SK-N-SH (cell line): ENCODE measurements at regions not wholly inside any gene's neighbourhood (a gene's known extent, or its start where the extent isn't known, plus 50 kb on each side); places are given as distances from the start of the nearest gene placed in this dataset.

ENCODE experiments used
- CTCF ChIA-PET: fragments of 300-600, 350-600 bp; formaldehyde crosslinking; extraction: SDS; loops from one replicate; lab custom pipeline; 2021; lab: Yijun Ruan, JAX
- POLR2A ChIA-PET: fragments of 350-600 bp; sonication (Branson Sonifier 250); formaldehyde crosslinking; extraction: SDS; loops from one replicate; lab custom pipeline; 2020; ENCODE audit warnings: antibody characterized with exemption, inconsistent platforms; lab: Yijun Ruan, JAX
- DNase-seq: peaks from one replicate; pipeline ENCODE4 v3.0.0; 2012
- H2AFZ ChIP-seq: fragments of 200-600 bp; sonication (generic); 2 replicates; pipeline ENCODE4 v1.8.1; 2016; ENCODE audit warnings: antibody characterized with exemption, mild to moderate bottlenecking, low read depth
- H3F3A ChIP-seq: fragments of 200-600 bp; sonication (generic); replicated peaks from 2 replicates; pipeline ENCODE3; 2016; ENCODE audit warnings: antibody characterized with exemption, mild to moderate bottlenecking; ENCODE audit not compliant: insufficient read depth
- H3K27ac ChIP-seq, 2 experiments: fragments of 200-500 bp in 1 of 2; fragments of 200-600 bp in 1 of 2; sonication (Bioruptor generic) in 1 of 2; sonication (generic), shearing (Covaris generic) in 1 of 2; 2 replicates each; pipeline versions ENCODE4 v1.5.1 to v1.6.1; 2014 to 2016; ENCODE audit warnings: low read depth in 2 of 2, inconsistent platforms in 1 of 2, low read length in 1 of 2, mild to moderate bottlenecking in 1 of 2, mixed read lengths in 1 of 2
- H3K27me3 ChIP-seq: fragments of 200-600 bp; sonication (generic), shearing (Covaris generic); 2 replicates; pipeline ENCODE4 v1.6.1; 2016; ENCODE audit warnings: mixed run types; ENCODE audit not compliant: insufficient read depth
- H3K36me3 ChIP-seq, 2 experiments: fragments of 200-500 bp in 1 of 2; fragments of 200-600 bp in 1 of 2; sonication (Bioruptor generic) in 1 of 2; sonication (generic) in 1 of 2; replicated peaks in 1 of 2; 2 replicates each; pipeline versions ENCODE3 to v1.5.1; 2014 to 2016; ENCODE audit warnings: low read length in 1 of 2, mild to moderate bottlenecking in 1 of 2; ENCODE audit not compliant: insufficient read depth in 2 of 2, control insufficient read depth in 1 of 2
- H3K4me1 ChIP-seq, 2 experiments: fragments of 200-500 bp in 1 of 2; fragments of 200-600 bp in 1 of 2; sonication (Bioruptor generic) in 1 of 2; sonication (generic), shearing (Covaris generic) in 1 of 2; 2 replicates each; pipeline versions ENCODE4 v1.5.1 to v1.6.1; 2014 to 2016; ENCODE audit warnings: low read depth in 1 of 2, low read length in 1 of 2, mixed run types in 1 of 2; ENCODE audit not compliant: insufficient read depth in 2 of 2, control insufficient read depth in 1 of 2
- H3K4me2 ChIP-seq: fragments of 200-600 bp; sonication (generic), shearing (Covaris generic); 2 replicates; pipeline ENCODE4 v1.6.1; 2017; ENCODE audit warnings: mixed run types
- H3K4me3 ChIP-seq, 2 experiments: fragments of 200-500 bp in 1 of 2; fragments of 200-600 bp in 1 of 2; sonication (Bioruptor generic) in 1 of 2; sonication (generic), shearing (Covaris generic) in 1 of 2; 2 replicates each; pipeline versions ENCODE4 v1.5.1 to v1.8.1; 2014 to 2016; ENCODE audit warnings: low read depth in 2 of 2, inconsistent platforms in 1 of 2, low read length in 1 of 2, mild to moderate bottlenecking in 1 of 2, mixed read lengths in 1 of 2, moderate library complexity in 1 of 2
- H3K79me2 ChIP-seq: fragments of 200-600 bp; sonication (generic); 2 replicates; pipeline ENCODE4 v1.8.1; 2017; ENCODE audit warnings: mild to moderate bottlenecking; ENCODE audit not compliant: insufficient read depth
- H3K9ac ChIP-seq: fragments of 200-600 bp; sonication (generic); 2 replicates; pipeline ENCODE4 v1.6.1; 2017; ENCODE audit warnings: mixed run types
- H3K9me2 ChIP-seq: fragments of 200-600 bp; sonication (generic); 2 replicates; pipeline ENCODE4 v1.6.1; 2017; ENCODE audit warnings: mixed run types
- H3K9me3 ChIP-seq: fragments of 200-600 bp; sonication (generic); 2 replicates; pipeline ENCODE4 v1.6.1; 2017; ENCODE audit warnings: mixed run types, mild to moderate bottlenecking, moderate library complexity
- H4K20me1 ChIP-seq: fragments of 200-600 bp; sonication (generic); 2 replicates; pipeline ENCODE4 v1.6.1; 2017; ENCODE audit warnings: mild to moderate bottlenecking, mixed run types; ENCODE audit not compliant: insufficient read depth
- EP300 ChIP-seq, 2 experiments: IDR thresholded peaks; 2 replicates each; pipeline versions ENCODE4 v1.4.0 to v1.6.1; 2012; ENCODE audit warnings: borderline replicate concordance in 1 of 2, low read depth in 1 of 2, low read length in 1 of 2
- FOXJ3 ChIP-seq: sonication (generic); formaldehyde crosslinking; IDR thresholded peaks from 2 replicates; pipeline ENCODE4 v1.5.1; 2020; ENCODE audit warnings: mild to moderate bottlenecking, missing genetic modification reagents
- IRF3 ChIP-seq: fragments of 150-350 bp; IDR thresholded peaks from 2 replicates; pipeline ENCODE4 v1.6.1; 2016; ENCODE audit warnings: mild to moderate bottlenecking, low read depth, low read length
- MEF2A ChIP-seq: IDR thresholded peaks from 2 replicates; pipeline ENCODE4 v1.4.0; 2012; ENCODE audit warnings: low read depth, borderline replicate concordance
- MXI1 ChIP-seq: IDR thresholded peaks from 2 replicates; pipeline ENCODE4 v1.6.1; 2012; ENCODE audit warnings: mild to moderate bottlenecking, low read depth, low read length, improper control_type of control experiment
- NRF1 ChIP-seq: IDR thresholded peaks from 2 replicates; pipeline ENCODE4 v1.6.1; 2012; ENCODE audit warnings: low read depth, mild to moderate bottlenecking, low read length
- POLR2AphosphoS5 ChIP-seq: IDR thresholded peaks from 2 replicates; pipeline ENCODE4 v1.6.1; 2012; ENCODE audit warnings: low read depth, low read length
- RAD21 ChIP-seq: IDR thresholded peaks from 2 replicates; pipeline ENCODE4 v1.6.1; 2012; ENCODE audit warnings: mild to moderate bottlenecking, low read length
- SMC3 ChIP-seq: IDR thresholded peaks from 2 replicates; pipeline ENCODE4 v1.6.1; 2012; ENCODE audit warnings: low read depth, low read length, improper control_type of control experiment
- TAF1 ChIP-seq: IDR thresholded peaks from 2 replicates; pipeline ENCODE4 v1.6.1; 2012; ENCODE audit warnings: low read depth, mild to moderate bottlenecking, low read length, moderate library complexity, borderline replicate concordance
- TCF12 ChIP-seq: IDR thresholded peaks from 2 replicates; pipeline ENCODE4 v1.4.0; 2012
- USF1 ChIP-seq: IDR thresholded peaks from 2 replicates; pipeline ENCODE4 v1.4.0; 2012; ENCODE audit warnings: low read depth, borderline replicate concordance
- YY1 ChIP-seq: IDR thresholded peaks from 2 replicates; pipeline ENCODE4 v1.4.0; 2012; ENCODE audit warnings: low read depth, mild to moderate bottlenecking
- ZBTB33 ChIP-seq: IDR thresholded peaks from 2 replicates; pipeline ENCODE4 v1.4.0; 2012; ENCODE audit warnings: low read depth, borderline replicate concordance
- WGBS: methylation state at CpG from one replicate; pipeline ENCODE4 v1.1.6; 2017; ENCODE audit warnings: low lambda C conversion rate; 5-methylcytosine and 5-hydroxymethylcytosine counted together

- 62% methylated on average over 12 of the region's 12 CpGs for WGBS
- H2AFZ ChIP-seq: no peak overlapping the region
Observed at GRCh38 chr18:75880266-75880665, 452.8 kb upstream of the SMIM21 start.

More at GRCh38 chr18:75880266-75880665, 452.8 kb upstream of the SMIM21 start:
- Histone ChIP-seq H3F3A (no peaks in the 10 kb centered on the region), H3K4me2 (no peak overlapping the region), H3K79me2 (no peaks in the 10 kb centered on the region), H3K36me3 (no peaks in the 10 kb centered on the region), H4K20me1 (no peaks in the 10 kb centered on the region), H3K9me2 (no peaks in the 10 kb centered on the region), H3K4me3 (no peak overlapping the region), H3K9ac (no peak overlapping the region), H3K9me3 (no peaks in the 10 kb centered on the region), H3K4me1 (peaks cover 0 to 5% of the 10 kb centered on the region in 2 experiments; a peak in 2 of 4 replicates), H3K27ac (no peak overlapping the region), H3K27me3 (no peaks in the 10 kb centered on the region)
- ChIA-PET POLR2A (no interaction called here), CTCF (interaction anchor here (0.7 to 1.1 kb wide), 3 partner anchors 12 to 17 kb away, joined by 3 to 5 read pairs (median 3); no protein-coding TSS in a partner anchor)
- DNase-seq: no peak
- no peak for TF ChIP-seq USF1
- TF ChIP-seq TAF1: no peak
- no peak for TF ChIP-seq ZBTB33
- TF ChIP-seq SMC3: no peak
- TF ChIP-seq POLR2AphosphoS5: no peak
- TF ChIP-seq RAD21: no peak
- TF ChIP-seq MEF2A: no peak
- TF ChIP-seq MXI1: no peak
- no peak for TF ChIP-seq NRF1
- TF ChIP-seq IRF3: no peak
- TF ChIP-seq EP300 (IDR thresholded peaks at IDR 0.05; ENCODE audit: borderline replicate concordance in 1 of 2, low read depth in 1 of 2, low read length in 1 of 2): no peak
- TF ChIP-seq TCF12: no peak
- no peak for TF ChIP-seq FOXJ3 (CRISPR knock-in tag)
- no peak for TF ChIP-seq YY1
